ENCODE measurements at regions not wholly inside any gene's neighbourhood (a gene's known extent, or its start where the extent isn't known, plus 50 kb on each side); places are given as distances from the start of the nearest gene placed in this dataset.

- TF ChIP-seq EZH2 (IDR thresholded peaks at IDR 0.05; ENCODE audit: insufficient read depth, poor library complexity, severe bottlenecking) (no peak), EZH2phosphoT487 (IDR thresholded peaks at IDR 0.05; ENCODE audit: insufficient read depth, low read depth) (no peak)
Measured at GRCh38 chrX:82224961-82225360, 1023.1 kb downstream of the SH3BGRL start.

All from GM23248 (cell line).